KOPT-K1 (cell line): ENCODE measurements at regions not wholly inside any gene's neighbourhood (a gene's known extent, or its start where the extent isn't known, plus 50 kb on each side); places are given as distances from the start of the nearest gene placed in this dataset.

Source experiments
- H3K27ac ChIP-seq: fragments of 200-600 bp; sonication (generic); 2 replicates; pipeline ENCODE4 v1.5.1; 2016; ENCODE audit warnings: antibody characterized with exemption, mild to moderate bottlenecking, low read depth, low read length; ENCODE audit not compliant: poor library complexity, severe bottlenecking
- H3K36me3 ChIP-seq: fragments of 200-600 bp; sonication (generic); 2 replicates; pipeline ENCODE4 v1.5.1; 2017; ENCODE audit warnings: antibody characterized with exemption, mild to moderate bottlenecking, low read length, moderate library complexity; ENCODE audit not compliant: insufficient read depth
- H3K9me3 ChIP-seq: fragments of 200-600 bp; sonication (generic); 2 replicates; pipeline ENCODE4 v1.5.1; 2017; ENCODE audit warnings: antibody characterized with exemption, low read length, mild to moderate bottlenecking; ENCODE audit not compliant: insufficient read depth, poor library complexity, severe bottlenecking

DNA sequence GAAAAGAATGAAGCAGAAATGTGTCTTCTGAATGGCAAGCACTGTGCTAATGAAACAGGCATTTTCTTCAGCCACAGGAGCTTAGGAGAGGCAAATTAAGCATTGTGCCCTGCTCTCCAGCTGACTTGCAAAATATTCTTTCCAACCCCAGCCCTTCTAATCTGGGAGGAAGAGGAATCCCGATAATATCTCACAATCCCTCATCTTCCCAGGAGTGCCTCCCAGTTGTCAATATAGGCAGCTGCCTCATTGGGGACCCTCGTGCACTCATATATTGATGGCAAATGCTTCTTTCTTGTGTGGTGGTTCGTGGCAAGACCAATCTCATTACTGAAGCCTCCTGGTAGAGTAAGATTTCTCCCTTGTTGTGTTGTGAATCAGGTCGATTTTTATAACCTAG is 299.0 kb downstream of the COG6 start:
- H3K36me3 ChIP-seq, result no peaks in the 10 kb centered on the region
- H3K9me3 ChIP-seq, result no peaks in the 10 kb centered on the region
- no peak overlapping the region for H3K27ac ChIP-seq

- Histone ChIP-seq H3K36me3 (no peaks in the 10 kb centered on the region), H3K27ac (no peak overlapping the region), H3K9me3 (no peaks in the 10 kb centered on the region)
Measured at GRCh38 chr13:39955560-39955959, 300.1 kb downstream of the COG6 start.

DNA sequence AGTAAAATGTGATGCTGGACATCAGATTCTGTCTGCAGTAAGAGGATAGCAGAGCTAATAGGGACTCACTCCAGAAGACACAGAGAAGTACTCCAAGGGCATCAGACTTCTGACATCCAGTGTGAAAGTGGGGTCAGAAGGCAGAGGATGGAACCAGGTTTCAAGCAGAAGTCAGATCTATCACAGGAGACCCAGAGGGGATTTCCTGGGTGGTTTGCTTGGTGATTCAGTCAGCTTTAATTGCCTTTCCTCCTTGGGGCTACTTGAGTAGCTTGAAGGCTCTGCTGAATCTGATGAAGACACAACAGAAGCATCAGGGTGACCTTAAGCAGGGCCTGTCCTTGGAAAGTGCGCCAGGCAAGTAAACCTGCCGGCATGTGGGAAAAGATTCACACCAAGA is 300.6 kb downstream of the COG6 start:
- Histone ChIP-seq H3K36me3 (no peaks in the 10 kb centered on the region), H3K27ac (no peak overlapping the region), H3K9me3 (no peaks in the 10 kb centered on the region)

DNA sequence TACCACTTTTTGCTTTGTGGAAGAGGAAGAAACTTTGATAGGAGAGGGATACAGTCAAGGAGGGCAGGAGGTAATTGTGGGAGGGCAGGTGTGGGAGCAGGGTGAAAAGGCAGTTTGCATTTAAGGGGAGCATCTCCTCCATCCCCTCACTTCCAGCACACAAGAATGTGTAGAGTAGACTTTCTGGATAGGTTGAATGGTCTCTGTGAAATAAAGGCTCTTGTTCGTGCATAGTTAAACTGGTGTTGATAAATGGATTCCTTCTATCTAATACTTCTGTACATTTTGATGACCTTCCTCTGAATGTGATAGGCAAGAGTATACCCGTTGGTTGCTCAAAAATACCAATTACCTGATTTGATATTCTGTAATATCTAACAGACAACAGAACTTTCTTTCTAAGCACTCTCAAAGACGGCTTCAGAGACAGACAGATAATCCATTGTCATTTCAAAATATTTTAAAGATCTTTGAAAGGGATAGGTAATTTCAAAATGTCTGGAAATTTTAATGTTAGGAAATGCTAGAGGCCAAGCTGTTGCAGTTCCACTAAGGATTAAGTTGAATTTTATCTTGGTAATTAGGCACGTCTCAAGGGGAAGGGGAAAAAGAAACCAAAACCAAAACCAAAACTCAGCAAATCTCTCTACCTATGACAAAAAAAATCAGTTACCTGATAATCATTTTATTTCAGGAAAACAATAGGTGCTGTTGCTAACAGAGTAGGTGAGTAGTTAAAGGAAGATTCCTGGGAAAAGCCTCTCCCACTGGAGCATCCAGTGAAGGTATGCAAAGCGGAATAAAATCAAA is 302.6 kb downstream of the COG6 start:
- no peaks in the 10 kb centered on the region for H3K9me3 ChIP-seq
- H3K36me3 ChIP-seq, result no peaks in the 10 kb centered on the region
- no peak overlapping the region for H3K27ac ChIP-seq

DNA sequence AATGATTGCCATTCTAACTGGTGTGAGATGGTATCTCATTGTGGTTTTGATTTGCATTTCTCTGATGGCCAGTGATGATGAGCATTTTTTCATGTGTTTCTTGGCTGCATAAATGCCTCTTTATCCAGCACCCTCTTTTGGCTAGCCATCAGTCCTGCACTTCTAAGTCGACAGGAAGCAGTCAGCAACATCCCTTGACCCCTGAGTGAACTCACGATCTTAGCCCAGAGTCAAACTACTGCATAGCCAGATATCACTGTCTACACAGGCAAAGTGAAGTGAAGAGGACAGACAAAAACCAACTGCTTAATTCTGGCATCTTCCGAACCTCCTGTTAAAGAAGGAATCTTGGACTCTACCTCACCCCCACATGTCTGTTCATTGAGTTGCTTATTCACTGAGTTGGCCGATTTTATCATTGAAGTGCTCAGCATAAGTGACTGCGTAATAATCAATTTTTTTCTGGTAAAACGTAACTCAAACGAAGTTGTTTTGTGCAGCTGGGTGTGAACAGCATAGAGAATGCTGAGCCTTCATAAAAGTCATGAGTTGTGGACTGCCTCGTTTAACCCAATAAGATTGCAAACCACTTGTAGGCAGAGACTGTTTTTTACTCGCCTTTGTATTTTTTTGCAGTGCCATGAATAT is 304.2 kb downstream of the COG6 start:
- H3K9me3 ChIP-seq, result no peaks in the 10 kb centered on the region
- no peaks in the 10 kb centered on the region for H3K36me3 ChIP-seq
- H3K27ac ChIP-seq, result no peak overlapping the region

DNA sequence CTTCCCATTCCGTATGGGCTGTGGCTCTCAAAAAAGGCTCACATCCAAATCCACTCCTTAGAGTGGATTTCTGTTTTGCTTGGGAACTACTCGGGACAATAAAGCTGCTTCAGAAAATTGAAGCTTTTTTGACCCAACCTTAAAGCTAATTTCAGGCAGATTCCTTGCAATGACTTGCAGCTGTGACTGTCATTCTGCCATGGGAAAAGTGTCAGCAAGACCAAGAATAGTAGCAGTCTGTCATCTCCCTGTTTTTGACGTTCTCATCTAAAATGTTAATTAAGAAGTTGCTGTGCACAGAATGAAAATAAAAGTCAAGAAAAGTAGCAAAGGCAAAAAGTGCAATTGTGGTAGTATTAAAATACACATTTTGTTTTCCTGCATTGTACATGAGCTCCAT is 304.7 kb downstream of the COG6 start:
- no peak overlapping the region for H3K27ac ChIP-seq
- no peaks in the 10 kb centered on the region for H3K9me3 ChIP-seq
- no peaks in the 10 kb centered on the region for H3K36me3 ChIP-seq

- Histone ChIP-seq H3K27ac (no peak overlapping the region), H3K9me3 (no peaks in the 10 kb centered on the region), H3K36me3 (no peaks in the 10 kb centered on the region)
Measured at GRCh38 chr13:39961036-39961435, 305.6 kb downstream of the COG6 start.

GRCh38 chr13:39963612-39964011 is 308.1 kb downstream of the COG6 start:
- Histone ChIP-seq H3K9me3 (no peaks in the 10 kb centered on the region), H3K27ac (no peak overlapping the region), H3K36me3 (no peaks in the 10 kb centered on the region)

DNA sequence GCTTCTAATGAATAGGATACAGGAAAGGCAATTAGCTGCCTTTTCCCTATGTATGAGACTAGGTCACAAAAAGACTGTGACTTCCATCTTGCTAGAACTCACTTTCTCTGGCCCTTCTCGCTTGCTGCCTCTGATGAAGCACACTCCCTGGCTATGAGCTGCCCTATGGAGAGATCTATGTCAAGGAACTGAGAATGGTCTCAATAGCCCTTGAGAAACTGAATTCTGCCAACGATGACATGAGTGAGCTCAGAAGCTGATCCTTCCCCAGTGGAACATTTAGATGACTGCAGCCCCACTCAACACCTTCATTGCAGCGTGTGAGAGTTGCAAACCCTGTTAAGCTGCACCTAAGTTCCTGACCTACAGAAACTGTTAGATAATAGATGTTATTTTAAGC is 309.8 kb downstream of the COG6 start:
- Histone ChIP-seq H3K27ac (no peak overlapping the region), H3K9me3 (no peaks in the 10 kb centered on the region), H3K36me3 (no peaks in the 10 kb centered on the region)

- no peak overlapping the region for H3K27ac ChIP-seq
- no peaks in the 10 kb centered on the region for H3K9me3 ChIP-seq
- H3K36me3 ChIP-seq, result no peaks in the 10 kb centered on the region
Measured at GRCh38 chr13:39967199-39967959, 311.9 kb downstream of the COG6 start.

GRCh38 chr13:39968646-39969475 is 313.4 kb downstream of the COG6 start:
- Histone ChIP-seq H3K9me3 (no peaks in the 10 kb centered on the region), H3K36me3 (no peaks in the 10 kb centered on the region), H3K27ac (no peak overlapping the region)

- Histone ChIP-seq H3K36me3 (no peaks in the 10 kb centered on the region), H3K9me3 (no peaks in the 10 kb centered on the region), H3K27ac (no peak overlapping the region)
Measured at GRCh38 chr13:39970177-39970846, 314.9 kb downstream of the COG6 start.

GRCh38 chr13:39971526-39971925 is 316.1 kb downstream of the COG6 start:
- H3K27ac ChIP-seq, result no peak overlapping the region
- H3K9me3 ChIP-seq, result no peaks in the 10 kb centered on the region
- no peaks in the 10 kb centered on the region for H3K36me3 ChIP-seq

DNA sequence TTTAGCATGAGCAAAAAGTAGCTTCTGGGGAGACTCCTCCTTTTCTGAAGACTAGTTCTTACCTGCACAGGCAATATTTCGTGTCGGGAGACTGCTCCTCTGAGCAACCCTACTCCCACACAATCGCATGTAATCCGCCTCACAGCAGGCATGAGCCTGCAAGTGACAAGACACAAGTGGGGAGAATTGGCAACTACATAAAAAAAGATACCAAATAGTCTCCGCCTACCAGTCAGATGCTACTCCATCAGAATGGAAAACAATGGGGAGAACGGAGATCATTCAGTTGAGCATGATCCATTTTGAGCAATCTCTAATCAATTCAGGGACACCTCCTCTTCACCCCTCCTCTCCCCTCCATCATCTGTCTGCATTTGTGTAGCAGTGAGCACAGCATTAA is 321.0 kb downstream of the COG6 start:
- Histone ChIP-seq H3K36me3 (no peaks in the 10 kb centered on the region), H3K9me3 (no peaks in the 10 kb centered on the region), H3K27ac (no peak overlapping the region)
